Cerebellar nuclear complex (tissue), 1 donor: ENCODE measurements at regions not wholly inside any gene's neighbourhood (a gene's known extent, or its start where the extent isn't known, plus 50 kb on each side); places are given as distances from the start of the nearest gene placed in this dataset.

Experiments used
- DNase-seq, 2 experiments: peaks; one replicate each; lab custom pipeline; 2025; lab: John Stamatoyannopoulos, UW

- no peak for DNase-seq
These were observed 105.1 kb downstream of the TRAPPC11 start for GRCh38 chr4:183763990-183764754.

GRCh38 chr4:183765251-183765911, 106.3 kb downstream of the TRAPPC11 start:
- no peak for DNase-seq

GRCh38 chr4:183766140-183766539, 107.0 kb downstream of the TRAPPC11 start:
- no peak for DNase-seq

GRCh38 chr4:183770906-183771305, 111.8 kb downstream of the TRAPPC11 start:
- no peak for DNase-seq

- DNase-seq = no peak
These were observed 113.3 kb downstream of the TRAPPC11 start for GRCh38 chr4:183772361-183772760.

- no peak for DNase-seq
These were observed 114.7 kb downstream of the TRAPPC11 start for GRCh38 chr4:183773790-183774189.

- no peak for DNase-seq
These were observed 121.8 kb upstream of the STOX2 start for GRCh38 chr4:183783306-183783705.

GRCh38 chr4:183783991-183784553, 121.0 kb upstream of the STOX2 start:
- no peak for DNase-seq

GRCh38 chr4:183788308-183788905, 116.7 kb upstream of the STOX2 start:
- no peak for DNase-seq

- DNase-seq = no peak
These were observed 115.5 kb upstream of the STOX2 start for GRCh38 chr4:183789657-183790056.

GRCh38 chr4:183790661-183791060, 114.4 kb upstream of the STOX2 start:
- DNase-seq = no peak

- DNase-seq = no peak
These were observed 108.1 kb upstream of the STOX2 start for GRCh38 chr4:183797011-183797444.

GRCh38 chr4:183797445-183798300, 107.4 kb upstream of the STOX2 start:
- DNase-seq = no peak

GRCh38 chr4:183798301-183799253, 106.5 kb upstream of the STOX2 start:
- DNase-seq = no peak

GRCh38 chr4:183801457-183802165, 103.5 kb upstream of the STOX2 start:
- DNase-seq = no peak

- no peak for DNase-seq
These were observed 98.8 kb upstream of the STOX2 start for GRCh38 chr4:183806341-183806740.

GRCh38 chr4:183807420-183808096, 97.5 kb upstream of the STOX2 start:
- peak in 1 of 2 experiments; percentile 1 for DNase-seq

GRCh38 chr4:183808097-183808456, 97.0 kb upstream of the STOX2 start:
- no peak for DNase-seq

GRCh38 chr4:183812567-183812966, 92.5 kb upstream of the STOX2 start:
- DNase-seq = no peak
